ENCODE measurements at regions not wholly inside any gene's neighbourhood (a gene's known extent, or its start where the extent isn't known, plus 50 kb on each side); places are given as distances from the start of the nearest gene placed in this dataset.

DNA sequence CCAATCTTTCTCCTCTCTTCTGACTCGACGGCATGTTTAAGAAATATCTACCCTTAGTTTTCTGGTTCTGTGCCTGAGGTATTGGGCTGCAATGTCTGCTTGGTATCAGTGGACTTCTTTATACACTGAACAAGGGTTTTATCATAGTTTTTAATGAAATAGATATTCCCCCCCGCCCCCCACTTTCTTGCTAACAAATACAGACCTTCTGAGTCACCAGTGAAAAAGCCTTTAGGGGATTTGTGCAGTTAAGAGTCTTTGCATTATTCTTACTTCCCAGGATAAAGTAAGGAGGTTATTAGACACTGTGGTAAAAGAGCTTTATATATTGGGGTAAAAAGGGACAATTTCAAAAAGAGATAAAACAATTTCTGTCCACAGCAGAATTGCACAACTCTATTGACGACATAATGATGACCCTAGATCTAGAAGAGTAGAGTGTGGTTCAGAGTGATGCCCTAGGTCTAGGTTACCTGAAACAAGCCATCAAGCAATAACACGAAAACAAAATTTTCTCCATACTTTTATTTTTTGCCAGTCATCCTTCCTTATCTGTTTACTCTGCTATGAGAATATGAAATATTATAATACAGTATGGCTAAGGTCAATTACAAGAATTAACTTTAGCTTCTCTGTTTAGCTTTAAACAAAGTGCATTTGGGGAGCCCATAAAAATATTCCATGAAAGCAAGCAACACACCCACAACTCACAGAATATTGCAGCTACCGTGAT is 110.7 kb downstream of the PLK2 start:
- no peak overlapping the region for H3K4me3 ChIP-seq (ENCODE audit: low read depth, low read length)
- H3K27me3 ChIP-seq (replicated peaks; ENCODE audit: control insufficient read depth, insufficient read depth, low read length), result no peaks in the 10 kb centered on the region; the same call in 1 of the 2 replicates
- H3K9me3 Mint-ChIP-seq (ENCODE audit: unreplicated experiment), result no peaks in the 10 kb centered on the region
- no peaks in the 10 kb centered on the region for H3K36me3 Mint-ChIP-seq (ENCODE audit: insufficient read depth, unreplicated experiment)
- CTCF ChIA-PET, result no interaction called here
- intact Hi-C loops (cut with micrococcal nuclease; ENCODE audit: unreplicated experiment), result no loop called here
- H3K4me1 Mint-ChIP-seq (ENCODE audit: low read depth, unreplicated experiment), result peaks cover 6% of the 10 kb centered on the region
- no peaks in the 10 kb centered on the region for H3K9me3 ChIP-seq
- H3K4me1 ChIP-seq, result no peaks in the 10 kb centered on the region
- H3K27me3 Mint-ChIP-seq (ENCODE audit: insufficient read depth, unreplicated experiment), result no peaks in the 10 kb centered on the region
- H3K4me3 Mint-ChIP-seq (ENCODE audit: unreplicated experiment), result no peak overlapping the region
- H3K36me3 ChIP-seq (ENCODE audit: control insufficient read depth, insufficient read depth, low read length), result no peaks in the 10 kb centered on the region
- no peak for DNase-seq
- BruUV-seq (replicated peaks), result no TSS peak
- TF ChIP-seq, protein P1, sequence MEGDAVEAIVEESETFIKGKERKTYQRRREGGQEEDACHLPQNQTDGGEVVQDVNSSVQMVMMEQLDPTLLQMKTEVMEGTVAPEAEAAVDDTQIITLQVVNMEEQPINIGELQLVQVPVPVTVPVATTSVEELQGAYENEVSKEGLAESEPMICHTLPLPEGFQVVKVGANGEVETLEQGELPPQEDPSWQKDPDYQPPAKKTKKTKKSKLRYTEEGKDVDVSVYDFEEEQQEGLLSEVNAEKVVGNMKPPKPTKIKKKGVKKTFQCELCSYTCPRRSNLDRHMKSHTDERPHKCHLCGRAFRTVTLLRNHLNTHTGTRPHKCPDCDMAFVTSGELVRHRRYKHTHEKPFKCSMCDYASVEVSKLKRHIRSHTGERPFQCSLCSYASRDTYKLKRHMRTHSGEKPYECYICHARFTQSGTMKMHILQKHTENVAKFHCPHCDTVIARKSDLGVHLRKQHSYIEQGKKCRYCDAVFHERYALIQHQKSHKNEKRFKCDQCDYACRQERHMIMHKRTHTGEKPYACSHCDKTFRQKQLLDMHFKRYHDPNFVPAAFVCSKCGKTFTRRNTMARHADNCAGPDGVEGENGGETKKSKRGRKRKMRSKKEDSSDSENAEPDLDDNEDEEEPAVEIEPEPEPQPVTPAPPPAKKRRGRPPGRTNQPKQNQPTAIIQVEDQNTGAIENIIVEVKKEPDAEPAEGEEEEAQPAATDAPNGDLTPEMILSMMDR (IDR thresholded peaks at IDR 0.05; ENCODE audit: insufficient read depth in 1 of 2, low read depth in 1 of 2, low read length in 1 of 2, severe bottlenecking in 1 of 2, unreplicated experiment in 1 of 2), result no peak
- no peak overlapping the region for H3K27ac Mint-ChIP-seq (ENCODE audit: unreplicated experiment)
- POLR2A ChIA-PET, result no interaction called here

DNA sequence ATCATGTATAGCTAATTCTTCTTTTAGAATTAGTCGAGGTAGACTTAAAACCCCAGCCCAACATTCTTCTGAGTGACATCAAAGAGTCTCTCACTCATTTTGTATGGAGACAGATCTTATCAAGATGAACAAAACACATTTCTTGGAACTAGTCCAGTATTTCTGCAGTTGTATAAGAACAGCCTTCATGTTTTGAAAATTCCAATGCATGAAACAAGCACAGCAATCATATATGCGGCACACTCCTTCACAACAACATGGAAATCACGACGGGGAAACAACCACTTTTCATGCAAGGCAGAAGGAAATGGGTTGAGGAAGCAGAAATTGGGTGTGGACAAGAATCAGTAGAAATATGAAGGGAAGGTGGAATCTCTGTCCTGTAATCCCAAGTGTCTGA is 113.8 kb downstream of the PLK2 start:
- BruUV-seq (replicated peaks), result no TSS peak
- Mint-ChIP-seq H3K27me3 (ENCODE audit: insufficient read depth, unreplicated experiment) (no peaks in the 10 kb centered on the region), H3K27ac (ENCODE audit: unreplicated experiment) (no peak overlapping the region), H3K4me1 (ENCODE audit: low read depth, unreplicated experiment) (no peaks in the 10 kb centered on the region), H3K9me3 (ENCODE audit: unreplicated experiment) (no peaks in the 10 kb centered on the region), H3K36me3 (ENCODE audit: insufficient read depth, unreplicated experiment) (no peaks in the 10 kb centered on the region), H3K4me3 (ENCODE audit: unreplicated experiment) (no peak overlapping the region)
- Histone ChIP-seq H3K9me3 (no peaks in the 10 kb centered on the region), H3K4me3 (ENCODE audit: low read depth, low read length) (no peak overlapping the region), H3K36me3 (ENCODE audit: control insufficient read depth, insufficient read depth, low read length) (no peaks in the 10 kb centered on the region), H3K27me3 (replicated peaks; ENCODE audit: control insufficient read depth, insufficient read depth, low read length) (no peaks in the 10 kb centered on the region; the same call in 1 of the 2 replicates), H3K4me1 (no peaks in the 10 kb centered on the region)
- TF ChIP-seq, protein P1 (IDR thresholded peaks at IDR 0.05; ENCODE audit: insufficient read depth in 1 of 2, low read depth in 1 of 2, low read length in 1 of 2, severe bottlenecking in 1 of 2, unreplicated experiment in 1 of 2), result no peak
- CTCF ChIA-PET, result no interaction called here
- intact Hi-C loops (cut with micrococcal nuclease; ENCODE audit: unreplicated experiment), result no loop called here
- POLR2A ChIA-PET, result no interaction called here
- no peak for DNase-seq

DNA sequence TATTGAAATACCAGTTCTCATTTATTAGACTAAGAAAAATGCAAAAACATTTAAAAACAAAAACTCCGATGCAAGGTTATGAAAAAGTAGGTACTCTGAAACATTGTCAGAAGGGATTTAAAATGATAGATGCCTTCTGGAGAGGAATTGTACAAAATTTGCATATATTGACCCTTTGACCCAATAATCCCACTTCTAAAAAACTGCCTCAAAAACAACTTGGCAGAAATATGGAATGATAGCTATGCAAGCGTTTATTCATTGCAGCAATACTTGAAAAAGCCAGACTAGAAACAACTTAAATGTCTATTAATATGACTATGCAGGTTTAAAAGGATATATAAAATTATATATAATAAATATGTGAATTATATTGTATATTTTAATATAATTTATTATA is 118.4 kb downstream of the PLK2 start:
- Mint-ChIP-seq H3K36me3 (ENCODE audit: insufficient read depth, unreplicated experiment) (no peaks in the 10 kb centered on the region), H3K4me1 (ENCODE audit: low read depth, unreplicated experiment) (no peaks in the 10 kb centered on the region), H3K4me3 (ENCODE audit: unreplicated experiment) (no peak overlapping the region), H3K27ac (ENCODE audit: unreplicated experiment) (no peak overlapping the region), H3K27me3 (ENCODE audit: insufficient read depth, unreplicated experiment) (no peaks in the 10 kb centered on the region), H3K9me3 (ENCODE audit: unreplicated experiment) (no peaks in the 10 kb centered on the region)
- Histone ChIP-seq H3K36me3 (ENCODE audit: control insufficient read depth, insufficient read depth, low read length) (no peaks in the 10 kb centered on the region), H3K9me3 (no peaks in the 10 kb centered on the region), H3K4me1 (no peaks in the 10 kb centered on the region), H3K4me3 (ENCODE audit: low read depth, low read length) (no peak overlapping the region), H3K27me3 (replicated peaks; ENCODE audit: control insufficient read depth, insufficient read depth, low read length) (no peaks in the 10 kb centered on the region)
- BruUV-seq (replicated peaks), result no TSS peak
- DNase-seq, result no peak
- TF ChIP-seq, protein P1 (IDR thresholded peaks at IDR 0.05; ENCODE audit: insufficient read depth in 1 of 2, low read depth in 1 of 2, low read length in 1 of 2, severe bottlenecking in 1 of 2, unreplicated experiment in 1 of 2), result no peak
- ChIA-PET POLR2A (no interaction called here), CTCF (no interaction called here)
- intact Hi-C loops (cut with micrococcal nuclease; ENCODE audit: unreplicated experiment), result loop anchor here (5.0 kb wide), 1 partner anchor 121 kb away; the partner anchor contains the start of gene PLK2
